HG03457 (cell line): ENCODE measurements at regions not wholly inside any gene's neighbourhood (a gene's known extent, or its start where the extent isn't known, plus 50 kb on each side); places are given as distances from the start of the nearest gene placed in this dataset.

Experiments
- ATAC-seq: cut with Tn5 transposase; IDR thresholded peaks from one replicate; pipeline ENCODE4 v1.9.1; 2021; ENCODE audit warnings: moderate number of reproducible peaks; ENCODE audit not compliant: unreplicated experiment

DNA sequence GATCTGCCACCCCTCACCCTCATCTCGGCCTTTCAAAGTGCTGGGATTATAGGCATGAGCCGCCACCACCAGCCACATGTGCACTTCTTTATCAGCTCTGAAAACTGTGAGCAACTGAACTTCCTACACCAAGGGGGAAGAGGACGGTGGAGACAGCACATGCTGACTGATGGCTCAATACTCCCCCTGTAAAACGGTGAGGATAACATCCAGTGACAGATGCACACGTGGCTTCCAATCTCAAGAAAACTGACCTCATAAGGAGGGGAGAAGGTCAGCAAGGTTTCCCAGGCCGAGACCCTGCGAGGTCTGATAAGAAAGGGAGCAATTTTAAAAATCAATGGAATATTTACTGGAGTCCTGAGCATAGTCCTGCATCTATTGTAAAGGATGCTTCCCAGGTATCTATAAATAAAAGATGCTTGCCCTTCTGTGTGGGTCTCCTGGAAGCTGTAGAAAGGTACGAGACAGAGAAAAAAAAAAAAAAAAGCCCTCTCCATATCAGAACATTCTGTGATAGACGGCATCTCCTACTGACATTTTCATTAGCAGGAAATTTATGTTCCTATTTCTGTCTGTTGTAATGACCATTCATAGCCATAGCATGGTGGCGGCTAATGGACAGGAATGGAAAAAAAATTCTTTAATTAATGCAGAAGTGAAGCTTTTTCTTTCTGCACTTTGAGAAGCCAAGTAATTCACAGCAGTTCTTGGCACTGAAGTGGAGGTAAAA is 385.1 kb downstream of the ZNF536 start:
- no peak for ATAC-seq

DNA sequence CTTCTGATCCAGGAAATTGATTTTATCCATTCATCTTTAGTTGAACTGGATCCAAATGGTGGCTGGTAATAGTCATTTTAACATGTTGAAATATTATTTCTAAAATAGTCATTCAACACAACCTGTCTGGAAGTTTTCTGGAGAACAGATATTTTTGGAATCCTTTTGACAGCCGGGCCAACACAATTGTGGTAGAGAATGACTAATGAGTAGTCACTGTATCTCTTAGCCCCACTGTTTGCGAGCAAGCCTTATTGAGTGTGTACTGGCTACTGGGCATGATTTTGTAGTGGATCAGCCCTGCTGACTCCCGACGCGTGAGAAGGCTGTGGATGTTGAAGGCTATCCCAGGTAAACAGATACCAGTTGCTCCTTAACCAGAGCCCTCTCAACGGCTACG is 383.4 kb downstream of the ZNF536 start:
- ATAC-seq: no peak

DNA sequence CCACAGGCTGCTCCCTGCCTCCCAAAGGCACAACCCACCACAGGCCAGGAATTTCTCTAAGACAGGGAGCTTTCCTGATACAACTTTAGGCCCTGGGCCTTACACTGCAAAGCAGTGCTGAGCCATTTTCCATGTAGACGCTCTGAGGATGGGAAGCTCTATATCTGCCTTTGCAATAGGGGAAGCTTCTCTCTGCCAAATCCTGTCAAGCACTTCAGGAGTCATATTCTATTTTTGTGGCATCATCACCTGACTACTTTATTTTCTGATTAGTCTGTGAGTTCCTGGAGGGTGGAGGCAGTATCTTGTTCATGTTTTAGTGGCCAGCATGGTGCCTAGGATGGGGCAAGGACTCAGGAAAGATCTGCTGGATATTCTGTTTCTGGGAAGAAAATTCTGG is 382.0 kb downstream of the ZNF536 start:
- no peak for ATAC-seq

DNA sequence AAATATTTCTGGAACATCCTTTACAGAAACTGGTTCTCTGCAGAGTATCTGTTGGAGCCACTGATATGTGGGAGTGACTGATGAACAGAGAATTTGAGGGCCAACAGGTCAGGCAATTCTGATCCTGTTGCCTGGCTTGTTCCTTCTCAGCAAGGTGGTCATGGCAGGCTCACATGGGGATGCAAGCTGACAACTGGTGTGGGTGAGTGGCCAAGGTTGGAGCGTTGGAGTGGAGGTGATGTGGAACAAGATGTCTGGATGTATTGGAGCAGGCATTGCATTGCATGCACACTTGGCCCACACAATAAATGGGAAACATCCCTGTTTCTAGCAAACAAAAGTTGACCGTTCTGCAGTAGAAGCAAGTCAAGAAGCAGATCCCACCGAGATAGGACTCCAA is 380.7 kb downstream of the ZNF536 start:
- ATAC-seq: no peak

DNA sequence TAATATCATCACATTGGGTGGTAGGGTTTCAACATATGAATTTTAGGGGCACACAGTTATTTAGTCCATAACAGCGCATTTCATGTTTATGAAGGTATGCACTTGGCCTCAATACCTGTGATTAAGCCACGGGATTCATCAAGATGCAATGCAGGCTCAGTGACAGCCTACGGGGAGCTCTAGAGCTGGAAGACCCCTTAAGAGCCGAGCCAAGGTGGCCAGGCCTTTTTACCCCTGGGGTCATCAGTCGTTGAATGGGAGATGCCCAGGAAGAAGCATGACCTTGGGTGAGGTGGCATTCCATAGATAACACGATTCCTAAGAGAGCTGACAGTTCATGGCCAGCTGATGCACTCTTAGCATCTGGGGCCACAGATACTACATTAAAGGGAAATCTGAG is 380.0 kb downstream of the ZNF536 start:
- ATAC-seq: no peak

DNA sequence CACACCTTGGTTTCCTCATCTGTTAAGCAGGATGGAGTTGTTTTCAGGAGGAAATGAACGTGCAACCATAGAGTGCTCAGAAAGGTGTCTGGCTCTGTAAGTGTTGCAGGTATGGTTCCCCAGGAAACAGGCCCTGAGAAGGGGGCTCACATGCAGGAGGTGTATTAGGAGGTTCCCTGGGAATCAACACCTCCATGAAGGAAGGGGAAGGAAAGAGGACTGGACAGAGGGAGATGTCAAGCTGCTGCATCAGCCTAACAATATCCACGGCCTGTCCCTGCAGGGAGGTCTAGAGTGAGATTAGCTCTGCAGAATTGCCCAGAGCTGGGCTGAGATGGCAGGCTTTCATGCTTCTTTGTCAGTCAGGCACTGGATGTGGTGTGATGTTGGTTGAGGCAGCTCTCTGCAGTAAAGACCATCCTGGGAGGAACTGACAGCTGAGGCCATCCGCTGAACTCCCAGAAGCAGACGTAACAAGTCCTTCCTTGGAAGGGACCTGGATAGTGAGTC is 373.3 kb downstream of the ZNF536 start:
- no peak for ATAC-seq

DNA sequence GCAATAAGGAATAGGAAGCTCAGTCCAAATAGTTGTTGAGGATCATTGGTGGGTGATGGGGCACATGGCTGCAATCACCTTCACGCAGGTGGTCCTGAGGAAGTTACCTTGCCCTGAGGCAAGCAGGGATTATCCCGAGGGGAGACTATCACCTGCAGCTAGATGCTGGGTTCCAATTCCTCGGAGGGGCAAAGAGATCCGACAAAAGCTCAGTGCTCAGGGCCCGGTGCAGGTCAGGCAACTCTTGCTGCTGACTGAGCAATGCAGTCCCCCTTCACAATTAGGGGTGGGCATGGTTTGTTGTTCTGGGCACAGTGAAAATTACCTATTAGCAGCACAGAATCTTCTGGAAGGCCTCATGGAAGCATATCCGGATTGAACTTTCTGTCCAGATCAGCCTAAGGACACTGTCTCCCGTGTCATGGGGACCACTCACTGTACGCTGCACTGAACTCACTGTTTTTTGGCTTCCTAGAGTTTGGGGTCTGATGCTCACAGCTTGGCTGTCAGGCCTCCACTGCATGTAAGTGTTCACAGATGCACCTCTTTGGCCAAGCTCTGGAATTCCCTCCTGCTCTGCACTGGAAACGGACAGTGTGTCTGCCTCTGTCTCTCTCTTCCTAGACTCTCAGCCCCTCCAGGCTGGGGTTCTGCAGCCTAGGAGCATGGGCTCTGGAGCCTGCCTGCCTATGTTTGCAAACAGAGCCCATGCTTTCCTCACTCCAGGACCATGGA is 372.7 kb downstream of the ZNF536 start:
- ATAC-seq: no peak

DNA sequence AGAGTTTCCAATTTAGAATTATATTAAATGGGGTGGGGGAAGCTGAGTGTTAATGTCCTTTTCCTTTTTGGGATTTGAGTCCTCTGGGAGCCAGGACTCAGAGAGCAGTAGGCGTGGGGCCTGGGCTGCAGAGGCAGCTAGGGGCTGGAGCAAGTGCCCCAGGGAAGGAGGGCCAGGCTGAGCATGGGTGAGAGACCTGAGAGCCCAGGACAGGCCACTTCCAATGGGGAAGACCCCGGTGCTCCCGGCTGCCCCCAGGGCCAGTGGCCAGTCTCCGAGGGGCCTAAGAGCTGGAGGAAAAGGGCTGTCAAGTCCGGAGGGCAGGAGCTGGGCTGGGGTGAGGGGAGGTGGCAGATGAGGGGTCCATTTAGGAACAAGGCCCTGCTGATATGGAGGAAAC is 371.5 kb downstream of the ZNF536 start:
- ATAC-seq: no peak

DNA sequence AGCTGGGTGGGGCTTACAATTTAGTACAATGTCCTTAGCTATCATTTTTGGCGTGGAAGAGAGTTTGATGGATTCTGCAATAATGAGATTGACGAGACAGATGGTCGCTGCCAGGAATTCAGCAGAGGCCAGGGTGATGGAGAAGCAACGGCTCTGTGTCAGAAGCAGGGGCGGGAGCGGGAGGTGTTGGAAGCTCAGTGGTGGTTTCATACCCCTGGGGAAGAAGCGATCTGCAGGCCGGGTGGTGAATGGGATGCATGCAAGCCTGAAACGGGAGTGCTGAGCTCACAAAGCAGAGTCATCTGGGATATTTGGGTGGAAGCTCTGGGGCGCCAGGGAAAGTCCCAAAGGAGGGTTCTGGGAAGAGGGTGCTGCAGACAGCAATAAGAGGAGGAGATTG is 370.8 kb downstream of the ZNF536 start:
- no peak for ATAC-seq

DNA sequence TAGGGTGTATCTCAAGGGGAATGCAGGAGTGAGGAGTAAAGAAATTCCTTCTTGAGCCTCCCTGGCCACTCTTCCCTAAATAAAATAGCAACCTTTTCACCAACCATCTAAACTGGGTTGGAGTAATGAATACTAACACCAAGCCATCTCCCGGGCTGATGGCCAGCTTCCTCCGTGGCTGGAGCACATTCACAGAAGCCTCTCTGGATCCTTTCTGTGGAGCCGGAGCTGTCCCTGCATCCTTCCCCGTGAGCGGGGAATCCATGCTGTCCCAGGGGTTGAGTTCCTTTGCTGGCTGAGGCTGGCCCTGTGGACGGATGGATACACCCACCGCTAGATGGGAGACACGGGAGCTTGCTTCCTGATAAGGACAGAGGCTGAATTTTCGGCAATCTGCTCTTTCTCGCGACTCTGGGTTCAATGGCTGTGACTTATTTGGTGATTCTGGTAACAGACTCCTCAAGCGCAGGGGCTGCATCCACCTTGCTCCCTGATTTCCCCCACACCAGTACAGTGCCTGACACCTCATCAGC is 370.3 kb downstream of the ZNF536 start:
- no peak for ATAC-seq

DNA sequence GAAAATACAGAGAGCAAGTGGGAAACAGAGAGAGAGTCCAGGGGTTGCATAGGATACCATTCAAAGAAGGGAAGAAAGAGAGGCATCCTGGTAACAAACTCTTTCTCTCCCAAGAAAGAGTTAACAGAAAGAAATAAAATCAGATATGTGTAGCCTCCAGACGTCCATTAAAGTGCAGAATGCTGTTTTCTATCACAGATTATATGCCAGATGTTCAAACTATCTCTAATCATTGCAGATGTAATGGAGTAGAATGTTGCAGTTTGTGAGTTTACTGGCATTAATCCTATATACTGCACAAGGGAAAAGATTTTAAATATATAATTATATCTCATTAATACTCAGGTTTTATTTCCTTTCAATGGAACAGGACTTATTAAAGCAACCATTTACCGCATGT is 369.4 kb downstream of the ZNF536 start:
- no peak for ATAC-seq

DNA sequence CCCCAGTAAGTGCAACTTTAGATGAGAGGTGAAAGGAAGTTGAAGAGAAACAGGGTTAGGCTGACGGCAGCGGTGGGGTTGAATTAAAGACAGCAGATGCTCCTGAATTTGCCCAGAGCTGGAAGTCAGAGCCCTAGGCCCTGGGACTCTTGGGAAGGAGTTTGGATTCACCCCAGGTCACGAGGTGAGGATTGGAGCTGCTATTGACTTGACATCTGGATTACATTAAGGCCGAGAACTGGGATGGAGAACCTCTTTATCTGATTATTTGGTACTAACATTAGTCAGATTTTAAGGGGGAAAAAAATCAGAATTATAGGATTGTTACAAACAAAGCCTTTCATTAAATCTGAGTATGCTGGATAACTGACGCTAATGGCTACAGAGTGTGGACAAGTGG is 367.2 kb downstream of the ZNF536 start:
- ATAC-seq: no peak

DNA sequence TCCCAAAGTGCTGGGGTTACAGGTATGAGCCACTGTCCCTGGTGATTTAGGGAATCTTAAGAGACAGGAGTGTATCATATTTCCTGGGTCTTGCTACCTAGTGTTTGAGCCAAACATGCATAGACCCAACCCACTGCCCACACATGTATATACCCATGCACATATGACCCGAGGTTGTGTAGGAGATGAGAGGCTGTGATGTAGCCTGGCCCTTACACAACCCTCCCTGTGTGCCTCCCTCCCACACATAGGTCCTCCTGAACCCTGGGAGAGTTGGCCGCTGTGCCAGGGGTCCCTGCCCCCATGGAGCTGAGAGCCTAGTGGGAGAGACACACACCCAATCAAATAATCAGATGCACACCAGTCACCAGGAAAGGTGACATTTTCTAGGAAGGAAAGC is 365.9 kb downstream of the ZNF536 start:
- ATAC-seq: no peak

DNA sequence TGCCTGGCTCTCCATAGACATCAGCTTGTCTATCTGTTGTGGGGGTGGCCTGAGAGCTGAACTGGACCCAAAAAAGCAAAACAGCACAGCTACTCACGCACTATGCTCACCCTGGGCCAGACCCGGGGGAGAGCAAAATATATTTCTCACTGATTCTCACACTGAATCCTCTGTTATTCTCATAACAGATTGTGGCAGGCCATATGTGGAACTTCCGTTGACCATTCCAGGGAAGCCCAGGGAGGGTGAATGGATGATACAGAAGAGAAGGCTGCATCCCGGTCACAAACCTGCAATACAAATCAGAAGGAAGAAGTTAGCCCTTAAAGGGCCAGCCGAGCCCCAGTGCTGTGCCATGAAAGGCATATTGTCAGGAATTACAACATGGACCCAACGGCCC is 362.5 kb downstream of the ZNF536 start:
- no peak for ATAC-seq

DNA sequence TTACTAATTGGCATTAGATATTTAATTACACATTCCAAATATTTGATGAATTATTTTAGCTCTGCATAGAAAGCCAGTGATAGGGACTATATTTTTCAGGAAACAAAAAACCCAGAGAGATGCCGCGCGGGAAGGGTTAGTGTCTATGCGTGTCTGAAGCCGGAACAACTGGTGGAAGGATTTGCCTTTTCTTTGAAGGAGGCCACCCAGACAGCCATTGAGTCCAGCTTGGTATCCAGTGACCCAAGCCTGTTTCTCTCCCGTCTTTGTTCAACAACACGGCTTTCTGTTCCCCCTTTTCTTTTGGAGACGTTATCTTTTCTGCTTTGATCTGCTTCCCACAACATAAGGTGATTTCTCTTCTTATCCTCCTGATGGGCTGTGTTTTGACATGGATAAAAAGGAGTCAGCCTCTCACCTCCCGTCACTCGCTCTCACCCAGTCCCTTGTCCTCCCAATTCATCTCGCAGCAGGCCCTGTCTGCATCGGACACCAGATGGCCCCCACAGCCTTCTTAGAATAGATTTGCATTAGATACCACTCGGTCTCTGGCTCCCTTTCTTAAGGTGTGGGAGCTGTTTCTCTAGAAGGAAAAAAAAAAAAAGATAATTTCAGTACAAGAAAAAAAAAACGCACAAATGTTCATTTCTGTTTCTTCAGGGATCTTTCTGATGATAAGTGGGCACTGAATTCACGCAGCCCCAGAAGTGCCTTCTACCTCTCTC is 361.8 kb downstream of the ZNF536 start:
- no peak for ATAC-seq

DNA sequence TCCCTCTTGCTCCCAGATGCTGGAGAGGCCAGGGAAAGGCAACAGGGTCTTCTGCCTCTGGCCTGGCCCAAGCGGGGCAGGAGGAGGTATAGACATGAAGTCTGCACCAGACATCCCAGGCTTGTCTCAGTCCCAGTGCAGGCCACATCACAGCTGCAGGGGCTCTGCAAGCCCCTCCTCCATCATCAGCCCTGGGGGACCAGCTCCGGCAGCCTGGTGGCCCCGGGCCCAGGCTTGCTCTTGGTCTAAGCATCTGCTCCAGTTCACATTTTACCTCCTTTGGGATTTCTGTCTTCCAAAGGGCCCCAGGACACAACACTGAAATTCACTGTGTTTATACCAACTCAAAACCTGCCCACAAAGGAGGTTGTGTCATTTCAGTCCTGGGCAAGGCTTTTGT is 359.4 kb downstream of the ZNF536 start:
- no peak for ATAC-seq

DNA sequence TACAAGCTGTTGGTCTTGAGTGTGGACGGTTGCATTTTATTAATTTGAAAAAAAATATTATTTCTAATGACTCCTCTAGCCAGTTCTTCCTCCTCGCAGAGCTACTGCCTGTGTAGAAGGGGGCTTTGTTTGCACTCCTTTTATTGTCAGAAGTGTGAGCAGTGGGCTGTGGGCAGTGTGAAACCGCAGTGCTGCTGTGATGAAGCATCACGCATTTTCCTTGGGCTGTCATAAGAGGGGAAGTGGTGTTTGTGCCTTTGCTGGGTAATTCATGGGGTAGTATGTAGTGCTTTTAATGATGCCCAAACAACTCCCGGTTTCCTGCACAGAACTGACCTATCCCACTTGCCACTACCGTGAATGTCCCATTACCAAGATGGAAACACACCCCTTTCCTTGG is 357.3 kb downstream of the ZNF536 start:
- ATAC-seq: no peak

DNA sequence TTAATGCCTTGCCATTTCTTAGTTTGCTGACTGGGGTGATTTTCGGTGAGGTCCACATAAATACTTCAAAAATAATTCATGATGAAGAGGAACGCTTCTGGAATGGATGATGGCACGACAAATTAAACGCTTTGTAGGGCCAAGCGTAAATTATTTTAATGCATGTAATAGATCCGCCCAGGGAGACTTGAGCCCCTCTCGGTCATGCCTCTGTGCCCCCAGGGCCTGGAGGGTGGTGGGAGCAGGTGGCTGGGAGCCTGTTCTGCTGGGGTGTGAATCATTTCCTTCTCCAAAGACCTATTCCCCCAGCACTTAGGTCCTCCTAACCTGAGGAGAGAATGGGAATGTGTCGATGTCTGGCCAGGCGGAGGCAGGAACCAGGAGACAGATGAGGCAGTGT is 350.6 kb downstream of the ZNF536 start:
- no peak for ATAC-seq

DNA sequence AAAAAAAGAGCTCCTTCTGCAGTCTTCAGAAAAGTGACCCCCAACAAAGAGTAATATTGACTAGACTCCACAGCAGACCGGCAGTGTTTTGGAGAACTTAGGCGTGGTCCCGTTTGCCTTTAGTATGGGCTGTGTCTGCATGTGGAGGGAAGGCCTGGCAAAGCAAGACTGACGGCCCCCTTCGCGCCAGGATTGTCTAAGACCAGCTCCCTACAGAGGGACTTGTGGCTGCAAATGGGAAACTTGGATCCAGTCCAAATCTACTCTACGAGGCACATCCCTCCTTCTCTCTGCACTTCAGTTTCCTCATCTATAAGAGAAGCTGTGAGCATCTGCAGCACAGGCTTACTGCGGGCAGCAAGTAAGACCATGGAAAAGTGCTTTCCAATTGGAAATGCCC is 350.0 kb downstream of the ZNF536 start:
- no peak for ATAC-seq

DNA sequence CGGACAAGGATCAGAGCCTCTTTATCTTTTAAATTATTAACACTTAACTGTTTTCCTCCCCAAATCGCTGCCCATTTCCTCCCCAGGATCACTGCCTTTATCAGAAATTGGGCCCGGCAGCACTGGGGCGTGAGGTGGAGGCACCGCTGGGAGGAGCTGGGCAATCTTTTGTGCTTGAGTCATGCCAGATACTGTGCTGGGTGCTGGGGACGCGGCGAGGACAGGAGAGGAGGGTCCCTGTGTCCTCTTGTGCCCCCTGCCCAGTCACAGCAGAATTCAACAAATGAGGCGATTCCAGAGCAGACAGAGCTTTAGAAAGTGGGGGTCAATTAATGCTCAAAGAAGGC is 347.8 kb downstream of the ZNF536 start:
- ATAC-seq: no peak

DNA sequence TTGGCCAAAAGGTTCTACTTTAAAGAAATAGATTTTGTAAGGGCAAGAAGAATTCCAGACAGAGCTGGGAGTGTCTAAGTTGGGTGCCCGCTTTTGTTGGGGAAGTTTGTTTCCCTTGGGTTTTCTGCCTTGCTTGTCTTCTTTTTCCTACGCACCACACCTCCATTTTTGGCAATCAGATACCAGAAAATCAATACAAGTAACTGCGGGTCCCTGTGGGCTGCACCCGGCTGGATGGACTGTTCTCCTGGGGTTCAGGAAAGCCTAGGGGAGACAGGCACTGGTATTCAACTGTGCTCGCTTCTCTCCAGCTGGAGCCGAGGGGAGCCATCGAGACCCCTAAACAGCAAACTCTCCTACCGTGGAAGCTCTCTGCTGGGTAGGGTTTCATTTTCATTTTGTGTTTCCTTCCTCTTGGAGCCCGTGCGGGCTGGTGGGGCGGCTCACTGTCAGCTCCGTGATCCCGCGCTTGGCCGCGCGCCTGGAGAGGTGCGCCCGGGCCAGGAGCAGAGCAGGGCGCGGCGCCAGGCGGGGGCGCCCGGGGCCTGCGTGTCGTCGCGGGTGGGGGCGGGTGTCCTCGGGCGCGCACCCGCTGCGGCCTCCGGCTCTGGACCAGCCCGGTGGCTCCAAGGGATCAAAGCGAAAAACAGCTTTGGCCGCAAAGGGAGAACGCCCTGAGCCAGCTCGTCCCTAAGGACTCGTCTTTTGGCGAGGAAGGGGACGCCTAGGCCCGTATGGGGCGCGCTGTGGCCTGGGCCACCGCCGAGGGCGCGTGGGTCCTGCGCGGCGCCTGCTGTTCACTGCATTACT is 347.2 kb downstream of the ZNF536 start:
- ATAC-seq: no peak
